IMR-90 (cell line): ENCODE measurements at regions not wholly inside any gene's neighbourhood (a gene's known extent, or its start where the extent isn't known, plus 50 kb on each side); places are given as distances from the start of the nearest gene placed in this dataset.

ENCODE experiments used
- ATAC-seq: fragments of 200-7000 bp; cut with Tn5 transposase; 2 replicates; pipeline ENCODE4 v1.9.1; 2020; ENCODE audit warnings: low read depth, mild to moderate bottlenecking, moderate library complexity
- BruUV-seq: library from RNA; stranded (reverse); fragments of 400-500 nt; replicated peaks from 2 replicates; lab custom pipeline; 2021; lab: Mats Ljungman, UMichigan
- CTCF ChIA-PET: fragments of 300-600 bp; formaldehyde crosslinking; extraction: SDS; loops from one replicate; lab custom pipeline; 2021; ENCODE audit warnings: antibody characterized with exemption; lab: Yijun Ruan, JAX
- POLR2A ChIA-PET: fragments of 300-600 bp; sonication (Branson Sonifier 250); formaldehyde crosslinking; loops from one replicate; lab custom pipeline; 2022; ENCODE audit warnings: antibody characterized with exemption; ENCODE audit not compliant: unreplicated experiment; lab: Charles Lee
- DNase-seq: peaks from one replicate; pipeline ENCODE4 v3.0.0; 2013
- H2AFZ ChIP-seq: replicated peaks from 2 replicates; pipeline ENCODE3; 2013; ENCODE audit warnings: low read length, mild to moderate bottlenecking; ENCODE audit not compliant: poor library complexity
- H2AK5ac ChIP-seq: 2 replicates; pipeline ENCODE4 v1.6.1; 2013; ENCODE audit warnings: low read depth, low read length, inconsistent platforms
- H2AK9ac ChIP-seq: replicated peaks from 2 replicates; pipeline ENCODE3; 2013; ENCODE audit warnings: mild to moderate bottlenecking, low read depth, low read length, moderate library complexity; ENCODE audit not compliant: poor library complexity
- H2BK120ac ChIP-seq: 2 replicates; pipeline ENCODE4 v1.6.1; 2013; ENCODE audit warnings: low read depth, low read length, inconsistent platforms
- H2BK15ac ChIP-seq: 3 replicates; pipeline ENCODE4 v1.6.1; 2013; ENCODE audit warnings: low read depth, low read length, inconsistent platforms
- H2BK20ac ChIP-seq: 2 replicates; pipeline ENCODE4 v1.6.1; 2013; ENCODE audit warnings: low read depth, mild to moderate bottlenecking, inconsistent platforms, low read length, moderate library complexity
- H2BK5ac ChIP-seq: 2 replicates; pipeline ENCODE4 v1.6.1; 2013; ENCODE audit warnings: mild to moderate bottlenecking, low read depth, low read length, inconsistent platforms; ENCODE audit not compliant: poor library complexity, severe bottlenecking
- H3K14ac ChIP-seq: replicated peaks from 2 replicates; pipeline ENCODE4 v1.6.1; 2013; ENCODE audit warnings: low read depth, low read length, inconsistent platforms
- H3K18ac ChIP-seq: 2 replicates; pipeline ENCODE4 v1.6.1; 2013; ENCODE audit warnings: low read depth, low read length, control low read depth
- H3K23ac ChIP-seq: 2 replicates; pipeline ENCODE4 v1.6.1; 2013; ENCODE audit warnings: low read depth, low read length, inconsistent platforms
- H3K27ac ChIP-seq: 2 replicates; pipeline ENCODE4 v1.5.1; 2013; ENCODE audit warnings: mild to moderate bottlenecking, control low read depth, low read length; ENCODE audit not compliant: insufficient read depth
- H3K27me3 ChIP-seq: 2 replicates; pipeline ENCODE4 v1.6.1; 2013; ENCODE audit warnings: low read length; ENCODE audit not compliant: control insufficient read depth, insufficient read depth
- H3K36me3 ChIP-seq: 2 replicates; pipeline ENCODE4 v1.6.1; 2013; ENCODE audit warnings: low read length, mixed read lengths; ENCODE audit not compliant: control insufficient read depth, insufficient read depth
- H3K4ac ChIP-seq: 2 replicates; pipeline ENCODE4 v1.6.1; 2013; ENCODE audit warnings: low read depth, low read length, inconsistent platforms
- H3K4me1 ChIP-seq: 2 replicates; pipeline ENCODE4 v1.6.1; 2013; ENCODE audit warnings: low read length, mixed read lengths; ENCODE audit not compliant: control insufficient read depth, insufficient read depth
- H3K4me2 ChIP-seq: 2 replicates; pipeline ENCODE4 v1.6.1; 2013; ENCODE audit warnings: low read depth, mild to moderate bottlenecking, control low read depth, low read length, moderate library complexity
- H3K4me3 ChIP-seq: 2 replicates; pipeline ENCODE4 v1.5.1; 2013; ENCODE audit warnings: low read depth, mild to moderate bottlenecking, control low read depth, low read length, moderate library complexity; ENCODE audit not compliant: insufficient read depth
- H3K56ac ChIP-seq: 2 replicates; pipeline ENCODE4 v1.6.1; 2013; ENCODE audit warnings: low read length, inconsistent platforms; ENCODE audit not compliant: insufficient read depth; ENCODE audit errors: extremely low read depth
- H3K79me1 ChIP-seq, 2 experiments: 2 replicates each; pipeline ENCODE4 v1.6.1; 2013; ENCODE audit warnings: low read length in 2 of 2, inconsistent platforms in 1 of 2, low read depth in 1 of 2
- H3K9ac ChIP-seq: 2 replicates; pipeline ENCODE4 v1.6.1; 2013; ENCODE audit warnings: low read depth, low read length, control low read depth
- H3K9me1 ChIP-seq: 2 replicates; pipeline ENCODE4 v1.6.1; 2013; ENCODE audit warnings: low read length, inconsistent platforms; ENCODE audit not compliant: insufficient read depth
- H3K9me3 ChIP-seq: 2 replicates; pipeline ENCODE4 v1.6.1; 2013; ENCODE audit warnings: low read length; ENCODE audit not compliant: control insufficient read depth, insufficient read depth
- H4K20me1 ChIP-seq: 2 replicates; pipeline ENCODE4 v1.6.1; 2013; ENCODE audit warnings: low read length, inconsistent platforms; ENCODE audit not compliant: insufficient read depth
- H4K5ac ChIP-seq: 2 replicates; pipeline ENCODE4 v1.6.1; 2013; ENCODE audit warnings: mild to moderate bottlenecking, low read depth, low read length, control low read depth
- H4K8ac ChIP-seq, 2 experiments: 2 replicates each; pipeline ENCODE4 v1.6.1; 2013; ENCODE audit warnings: low read depth in 2 of 2, low read length in 2 of 2, control low read depth in 1 of 2, inconsistent platforms in 1 of 2
- H4K91ac ChIP-seq: 2 replicates; pipeline ENCODE4 v1.6.1; 2013; ENCODE audit warnings: low read depth, low read length, inconsistent platforms; ENCODE audit not compliant: insufficient read depth
- BHLHE40 ChIP-seq: fragments of 150-350 bp; IDR thresholded peaks from 2 replicates; pipeline ENCODE4 v1.6.1; 2016; ENCODE audit warnings: mild to moderate bottlenecking, low read depth, low read length
- CEBPB ChIP-seq: IDR thresholded peaks from 2 replicates; pipeline ENCODE4 v1.6.1; 2012; ENCODE audit warnings: low read depth, low read length, improper control_type of control experiment
- CHD1 ChIP-seq: IDR thresholded peaks from 2 replicates; pipeline ENCODE4 v1.6.1; 2012; ENCODE audit warnings: low read depth, low read length, improper control_type of control experiment
- CTCF ChIP-seq: conservative IDR thresholded peaks from 2 replicates; pipeline ENCODE4 v1.5.1; 2012; ENCODE audit warnings: mild to moderate bottlenecking, low read depth, low read length, improper control_type of control experiment
- ELK1 ChIP-seq: fragments of 150-350 bp; IDR thresholded peaks from 2 replicates; pipeline ENCODE4 v1.6.1; 2016; ENCODE audit warnings: low read depth, mild to moderate bottlenecking, low read length, moderate library complexity, borderline replicate concordance
- FOS ChIP-seq: fragments of 150-350 bp; IDR thresholded peaks from 2 replicates; pipeline ENCODE4 v1.6.1; 2016; ENCODE audit warnings: low read depth, low read length
- MAFK ChIP-seq: IDR thresholded peaks from 2 replicates; pipeline ENCODE4 v1.6.1; 2012; ENCODE audit warnings: low read depth, low read length, improper control_type of control experiment
- MAZ ChIP-seq: IDR thresholded peaks from 2 replicates; pipeline ENCODE4 v1.6.1; 2012; ENCODE audit warnings: low read depth, mild to moderate bottlenecking, low read length, improper control_type of control experiment, moderate library complexity, borderline replicate concordance
- MXI1 ChIP-seq: IDR thresholded peaks from 2 replicates; pipeline ENCODE4 v1.6.1; 2012; ENCODE audit warnings: low read depth, mild to moderate bottlenecking, low read length, moderate library complexity, borderline replicate concordance
- NFE2L2 ChIP-seq: fragments of 150-350 bp; IDR thresholded peaks from 2 replicates; pipeline ENCODE4 v1.6.1; 2016; ENCODE audit warnings: low read depth, mild to moderate bottlenecking, low read length
- POLR2A ChIP-seq: IDR thresholded peaks from 2 replicates; pipeline ENCODE4 v1.6.1; 2012; ENCODE audit warnings: mild to moderate bottlenecking, low read depth, low read length
- RCOR1 ChIP-seq: IDR thresholded peaks from 2 replicates; pipeline ENCODE4 v1.6.1; 2012; ENCODE audit warnings: mild to moderate bottlenecking, low read length, improper control_type of control experiment; ENCODE audit not compliant: insufficient replicate concordance
- RFX5 ChIP-seq: IDR thresholded peaks from 2 replicates; pipeline ENCODE4 v1.8.0; 2012; ENCODE audit warnings: low read depth, mild to moderate bottlenecking, low read length, moderate library complexity
- SMC3 ChIP-seq: fragments of 150-350 bp; IDR thresholded peaks from 2 replicates; pipeline ENCODE4 v1.6.1; 2016; ENCODE audit warnings: low read depth, mild to moderate bottlenecking, antibody characterized with exemption, low read length, moderate library complexity
- USF2 ChIP-seq: fragments of 150-350 bp; IDR thresholded peaks from 2 replicates; pipeline ENCODE4 v1.6.1; 2017; ENCODE audit warnings: mild to moderate bottlenecking, antibody characterized with exemption, low read length, low read depth
- WGBS, 2 experiments: methylation state at CpG; one replicate each; pipeline versions ENCODE4 v1.1.5 to v1.1.7; 2013; ENCODE audit warnings: missing lambda C conversion rate in 2 of 2; ENCODE audit not compliant: insufficient read length in 1 of 2; ENCODE audit errors: extremely low coverage in 2 of 2; 5-methylcytosine and 5-hydroxymethylcytosine counted together
- dilution Hi-C: fragments of 300-500 bp; cut with HindIII; formaldehyde crosslinking; loops from one replicate; pipeline ENCODE4 v1.14.3; 2018; ENCODE audit warnings: low sequenced_read_pairs; ENCODE audit not compliant: unreplicated experiment
- in situ Hi-C: fragments of 300-500 bp; cut with MboI; formaldehyde crosslinking; loops from 3 replicates; pipeline ENCODE4 v1.14.3; 2019; ENCODE audit warnings: low sequenced_read_pairs, inconsistent platforms, mixed read lengths
- intact Hi-C: fragments of 100-400 bp; cut with micrococcal nuclease; formaldehyde crosslinking; loops from 2 replicates; pipeline ENCODE4 v1.10.0; 2022

- H4K20me1 ChIP-seq, result no peaks in the 10 kb centered on the region
- H3K4ac ChIP-seq, result no peak overlapping the region
- no peak overlapping the region for H3K14ac ChIP-seq
- no peak overlapping the region for H2AK5ac ChIP-seq
- POLR2A ChIA-PET, result no interaction called here
- no peaks in the 10 kb centered on the region for H3K79me1 ChIP-seq
- H3K56ac ChIP-seq, result no peak overlapping the region
- no peaks in the 10 kb centered on the region for H3K9me1 ChIP-seq
- no CpG with 5 or more reads among the region's 1 CpG for WGBS, 2 experiments
- no peak overlapping the region for H2BK15ac ChIP-seq
- H3K27ac ChIP-seq, result no peak overlapping the region
- no peak overlapping the region for H2AK9ac ChIP-seq
- no peaks in the 10 kb centered on the region for H3K27me3 ChIP-seq
- H2AFZ ChIP-seq, result no peak overlapping the region
- intact Hi-C loops (no loop called here), in situ Hi-C loops (loop anchor here (25.0 kb wide), 1 partner anchor 1115 kb away; the partner anchor contains the start of gene BDNF), dilution Hi-C loops (no loop called here)
- no peak for DNase-seq
- H2BK120ac ChIP-seq, result no peak overlapping the region
- no peak overlapping the region for H3K4me3 ChIP-seq
- peaks cover 13% of the 10 kb centered on the region for H3K9me3 ChIP-seq
- H3K36me3 ChIP-seq, result no peaks in the 10 kb centered on the region
- H4K91ac ChIP-seq, result no peak overlapping the region
- H3K23ac ChIP-seq, result no peak overlapping the region
- H2BK5ac ChIP-seq, result no peak overlapping the region
- H4K8ac ChIP-seq, result no peak overlapping the region; a peak in 1 of 4 replicates
- no peak for ATAC-seq
- H3K9ac ChIP-seq, result no peak overlapping the region
- no peak overlapping the region for H3K18ac ChIP-seq
- H4K5ac ChIP-seq, result no peak overlapping the region
- no TSS peak for BruUV-seq
- H3K4me1 ChIP-seq, result peaks cover 2% of the 10 kb centered on the region; the same call in 1 of the 2 replicates
- CTCF ChIA-PET, result no interaction called here
- H2BK20ac ChIP-seq, result no peak overlapping the region
- TF ChIP-seq POLR2A (no peak), CTCF (no peak), ELK1 (no peak), RCOR1 (no peak), USF2 (no peak), MAFK (no peak), MAZ (no peak), NFE2L2 (no peak), RFX5 (no peak), MXI1 (no peak), SMC3 (no peak), FOS (no peak), CEBPB (no peak), BHLHE40 (no peak), CHD1 (no peak)
- H3K4me2 ChIP-seq, result no peak overlapping the region
Observed at GRCh38 chr11:28826807-28827206, 718.6 kb downstream of the METTL15 start.
